K562 (cell line): ENCODE measurements at regions not wholly inside any gene's neighbourhood (a gene's known extent, or its start where the extent isn't known, plus 50 kb on each side); places are given as distances from the start of the nearest gene placed in this dataset.

Experiments
- ATAC-seq: fragments of 200-7000 bp; cut with Tn5 transposase; 3 replicates; pipeline ENCODE4 v1.9.1; 2020; ENCODE audit warnings: moderate library complexity
- BruUV-seq: library from RNA; stranded (reverse); fragments of 400-500 nt; replicated peaks from 2 replicates; lab custom pipeline; 2021; lab: Mats Ljungman, UMichigan
- CTCF ChIA-PET: fragments of 300-600 bp; formaldehyde crosslinking; extraction: SDS; loops from one replicate; lab custom pipeline; 2021; ENCODE audit warnings: low intra/inter-chr PET ratio; lab: Yijun Ruan, JAX
- POLR2A ChIA-PET: fragments of 300-600, 350-650 bp; sonication (Branson Sonifier 250); formaldehyde crosslinking; extraction: SDS; loops from one replicate; lab custom pipeline; 2021; ENCODE audit warnings: antibody characterized with exemption, inconsistent platforms; lab: Yijun Ruan, JAX
- DNase-seq, 4 experiments: peaks; one replicate each; pipeline versions ENCODE4 v3.0.0 to v3.0.0-alpha.2; 2011 to 2018; ENCODE audit warnings: low spot score in 3 of 4, mixed read lengths in 3 of 4; ENCODE audit errors: extremely low read depth in 1 of 4
- FAIRE-seq: peaks from 2 replicates; lab custom pipeline; 2011; peaks lifted over from hg19 to GRCh38; lab: Jason Lieb, UNC
- H2AFZ ChIP-seq: 2 replicates; pipeline ENCODE4 v1.6.0; 2011; ENCODE audit warnings: low read depth, low read length, control low read depth, inconsistent platforms
- H3K27ac ChIP-seq: fragments of 200-600 bp; 3 replicates; pipeline ENCODE4 v1.8.0; 2011; ENCODE audit warnings: low read depth, mild to moderate bottlenecking, control low read depth, inconsistent platforms, low read length, moderate library complexity, mixed read lengths; ENCODE audit errors: extremely low read depth
- H3K27me3 ChIP-seq, 2 experiments: fragments of 300-600 bp in 1 of 2; 2 replicates in 1 of 2; 3 replicates in 1 of 2; pipeline versions ENCODE4 v1.6.0 to v1.8.0; 2011; ENCODE audit warnings: inconsistent platforms in 2 of 2, low read length in 2 of 2, mild to moderate bottlenecking in 1 of 2, mixed read lengths in 1 of 2, moderate library complexity in 1 of 2; ENCODE audit not compliant: control insufficient read depth in 2 of 2, insufficient read depth in 2 of 2
- H3K36me3 ChIP-seq: fragments of 300-600 bp; 3 replicates; pipeline ENCODE4 v1.8.0; 2011; ENCODE audit warnings: mild to moderate bottlenecking, low read length, inconsistent platforms; ENCODE audit not compliant: control insufficient read depth, insufficient read depth
- H3K4me1 ChIP-seq, 2 experiments: fragments of 200-600 bp in 1 of 2; replicated peaks in 1 of 2; 2 replicates in 1 of 2; 3 replicates in 1 of 2; pipeline versions ENCODE4 v1.5.1 to v1.8.0; 2011; ENCODE audit warnings: inconsistent platforms in 2 of 2, low read length in 2 of 2, mild to moderate bottlenecking in 1 of 2, mixed read lengths in 1 of 2, moderate library complexity in 1 of 2; ENCODE audit not compliant: control insufficient read depth in 2 of 2, insufficient read depth in 2 of 2
- H3K4me2 ChIP-seq: 2 replicates; pipeline ENCODE4 v1.6.1; 2011; ENCODE audit warnings: low read length, control low read depth, inconsistent platforms, mixed read lengths; ENCODE audit not compliant: insufficient read depth
- H3K4me3 ChIP-seq: fragments of 200-600 bp; sonication (generic), shearing (Covaris generic); 2 replicates; pipeline ENCODE4 v1.5.1; 2016; ENCODE audit warnings: control low read depth, inconsistent platforms
- H3K79me2 ChIP-seq: fragments of 200-600 bp; 3 replicates; pipeline ENCODE4 v1.8.0; 2011; ENCODE audit warnings: low read length, inconsistent platforms; ENCODE audit not compliant: control insufficient read depth, insufficient read depth
- H3K9ac ChIP-seq, 2 experiments: 2 replicates each; pipeline versions ENCODE4 v1.6.0 to v1.6.1; 2011; ENCODE audit warnings: low read depth in 2 of 2, low read length in 2 of 2, control low read depth in 1 of 2, inconsistent platforms in 1 of 2, mild to moderate bottlenecking in 1 of 2, mixed read lengths in 1 of 2; ENCODE audit not compliant: insufficient read depth in 1 of 2
- H3K9me1 ChIP-seq: one replicate; pipeline ENCODE4 v1.6.0; 2011; ENCODE audit warnings: inconsistent platforms, mild to moderate bottlenecking, low read length, moderate library complexity; ENCODE audit not compliant: control insufficient read depth, insufficient read depth
- H3K9me3 ChIP-seq: replicated peaks from 2 replicates; pipeline ENCODE4 v1.5.1; 2011; ENCODE audit warnings: low read depth, low read length, inconsistent platforms; ENCODE audit not compliant: control insufficient read depth, insufficient read depth
- H4K20me1 ChIP-seq: replicated peaks from 2 replicates; pipeline ENCODE4 v1.6.1; 2011; ENCODE audit warnings: low read length, inconsistent platforms, mixed read lengths; ENCODE audit not compliant: control insufficient read depth, insufficient read depth
- CBX8 ChIP-seq: fragments of 200-600 bp; sonication (generic); IDR thresholded peaks from 2 replicates; pipeline ENCODE4 v1.6.1; 2012; ENCODE audit warnings: borderline replicate concordance, mixed run types, low read depth, mild to moderate bottlenecking, moderate library complexity, mixed read lengths, low read length, control low read depth, inconsistent platforms; ENCODE audit not compliant: poor library complexity, severe bottlenecking; ENCODE audit errors: extremely low read depth
- HMGN3 ChIP-seq: IDR thresholded peaks from 2 replicates; pipeline ENCODE4 v1.6.1; 2011; ENCODE audit warnings: borderline replicate concordance, low read depth, mild to moderate bottlenecking, mixed read lengths, low read length; ENCODE audit not compliant: insufficient read length; ENCODE audit errors: extremely low read depth
- SAFB ChIP-seq: fragments of 200-400 bp; formaldehyde crosslinking; IDR thresholded peaks from 2 replicates; pipeline ENCODE4 v1.6.1; 2017; ENCODE audit warnings: low read depth, low read length, borderline replicate concordance
- SREBF1 ChIP-seq: fragments of 150-350 bp; IDR thresholded peaks from 2 replicates; pipeline ENCODE4 v1.6.1; 2014; ENCODE audit warnings: antibody characterized with exemption, low read depth, low read length, borderline replicate concordance
- WGBS: fragments of 100-300 bp; shearing (Covaris generic); methylation state at CpG from one replicate; pipeline ENCODE4 v1.1.6; 2016; ENCODE audit warnings: low coverage, mixed read lengths; ENCODE audit not compliant: insufficient coverage; ENCODE audit errors: missing lambda C conversion rate; 5-methylcytosine and 5-hydroxymethylcytosine counted together
- in situ Hi-C: fragments of 300-500 bp; cut with MboI; formaldehyde crosslinking; loops from 4 replicates; pipeline ENCODE4 v1.15.0; 2018; ENCODE audit warnings: inconsistent platforms, mixed read lengths
- intact Hi-C: fragments of 100-400 bp; cut with micrococcal nuclease; formaldehyde crosslinking; loops from 2 replicates; pipeline ENCODE4 v1.14.2; 2022

- TF ChIP-seq CBX8 (no peak), SREBF1 (no peak)
Observed at GRCh38 chr17:77034677-77035424, 105.9 kb upstream of the SEC14L1 start (continued).

GRCh38 chr17:77035526-77035925, 105.2 kb upstream of the SEC14L1 start:
- Histone ChIP-seq H3K4me3 (no peak overlapping the region), H3K27ac (no peak overlapping the region)

More at GRCh38 chr17:77035526-77035925, 105.2 kb upstream of the SEC14L1 start:
- TF ChIP-seq SAFB: no peak
- TF ChIP-seq HMGN3: no peak
- H3K4me1 ChIP-seq: peaks cover 11 to 12% of the 10 kb centered on the region in 2 experiments; a peak in 4 of 5 replicates
- in situ Hi-C loops (no loop called here), intact Hi-C loops (no loop called here)
- H3K27me3 ChIP-seq: peaks cover 29 to 73% of the 10 kb centered on the region in 2 experiments
- no peaks in the 10 kb centered on the region for H3K36me3 ChIP-seq
- FAIRE-seq (no peak), ATAC-seq (no peak), DNase-seq (no peak)
- ChIA-PET CTCF (interaction anchor here (0.9 kb wide), 1 partner anchor 212 kb away, joined by 3 read pairs; no protein-coding TSS in a partner anchor), POLR2A (no interaction called here)
- no peaks in the 10 kb centered on the region for H3K79me2 ChIP-seq
- no peaks in the 10 kb centered on the region for H3K9me1 ChIP-seq
- no peak overlapping the region for H3K4me2 ChIP-seq
- H4K20me1 ChIP-seq: peaks cover 15% of the 10 kb centered on the region
- no TSS peak for BruUV-seq
- WGBS: 18% methylated on average over 6 of the region's 6 CpGs
- no peak overlapping the region for H2AFZ ChIP-seq
- H3K9me3 ChIP-seq: peaks cover 7% of the 10 kb centered on the region
- H3K9ac ChIP-seq: no peak overlapping the region
